NCI-H2081 (cell line): ENCODE measurements at regions not wholly inside any gene's neighbourhood (a gene's known extent, or its start where the extent isn't known, plus 50 kb on each side); places are given as distances from the start of the nearest gene placed in this dataset.
"Not testable (repeated sequence)": the region's sequence is repeated elsewhere in the genome, so short reads cannot be mapped to it uniquely, and the experiment has no call there.

Experiments used
- DNase-seq, 2 experiments: peaks; one replicate each; lab custom pipeline; 2025; lab: John Stamatoyannopoulos, UW

- no peak for DNase-seq
Measured at GRCh38 chr2:136288249-136288648, 170.3 kb upstream of the CXCR4 start.

- DNase-seq = no peak
Measured at GRCh38 chr2:136286423-136286822, 168.5 kb upstream of the CXCR4 start.

- DNase-seq = no peak
Measured at GRCh38 chr2:136284226-136285119, 166.5 kb upstream of the CXCR4 start.

- no peak for DNase-seq
Measured at GRCh38 chr2:136282251-136282650, 164.3 kb upstream of the CXCR4 start.

- no peak for DNase-seq
Measured at GRCh38 chr2:136281281-136282114, 163.5 kb upstream of the CXCR4 start.

GRCh38 chr2:136266346-136266745 lies 148.4 kb upstream of the CXCR4 start:
- not testable (repeated sequence) for DNase-seq

- no peak for DNase-seq
Measured at GRCh38 chr2:136259551-136259950, 141.6 kb upstream of the CXCR4 start.

- no peak for DNase-seq
Measured at GRCh38 chr2:136257893-136258292, 139.9 kb upstream of the CXCR4 start.

- no peak for DNase-seq
Measured at GRCh38 chr2:136255648-136256461, 137.9 kb upstream of the CXCR4 start.

GRCh38 chr2:136255127-136255526 lies 137.2 kb upstream of the CXCR4 start:
- DNase-seq = no peak

- no peak for DNase-seq
Measured at GRCh38 chr2:136254681-136255080, 136.7 kb upstream of the CXCR4 start.

GRCh38 chr2:136253288-136254004 lies 135.5 kb upstream of the CXCR4 start:
- DNase-seq = no peak

GRCh38 chr2:136251885-136252585 lies 134.1 kb upstream of the CXCR4 start:
- DNase-seq = no peak

GRCh38 chr2:136251197-136251884 lies 133.4 kb upstream of the CXCR4 start:
- no peak for DNase-seq

- no peak for DNase-seq
Measured at GRCh38 chr2:136250131-136250530, 132.2 kb upstream of the CXCR4 start.

- DNase-seq = no peak
Measured at GRCh38 chr2:136248907-136249306, 131.0 kb upstream of the CXCR4 start.

GRCh38 chr2:136248242-136248641 lies 130.3 kb upstream of the CXCR4 start:
- DNase-seq = no peak

GRCh38 chr2:136247204-136247950 lies 129.4 kb upstream of the CXCR4 start:
- DNase-seq = no peak

- DNase-seq = no peak
Measured at GRCh38 chr2:136246086-136246669, 128.2 kb upstream of the CXCR4 start.
